ENCODE measurements at regions not wholly inside any gene's neighbourhood (a gene's known extent, or its start where the extent isn't known, plus 50 kb on each side); places are given as distances from the start of the nearest gene placed in this dataset.

DNA sequence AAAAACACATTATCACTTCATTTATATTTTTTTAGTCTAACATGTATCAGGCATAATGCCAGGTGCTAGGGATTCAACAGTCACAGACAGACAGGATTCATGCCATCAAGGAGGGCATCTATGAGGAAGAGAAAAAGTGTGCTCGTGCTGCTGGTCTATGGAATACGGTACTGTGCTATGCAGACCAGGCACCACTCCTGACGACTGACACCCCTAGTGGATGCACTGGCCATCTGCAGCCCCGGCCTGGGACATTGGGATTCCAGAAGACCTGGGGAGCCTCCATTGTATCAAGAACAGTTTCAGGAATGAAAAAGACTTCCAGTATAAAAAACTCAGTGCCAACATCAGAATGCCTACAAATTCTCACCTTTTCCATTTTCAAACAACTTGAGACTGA, 94.0 kb downstream of the KLF12 start:
- H3K36me3 Mint-ChIP-seq (ENCODE audit: low read depth): peaks cover 8% of the 10 kb centered on the region
- no peak overlapping the region for H3K27ac Mint-ChIP-seq
- no peaks in the 10 kb centered on the region for H3K27me3 Mint-ChIP-seq (ENCODE audit: low read depth)
- H3K4me3 Mint-ChIP-seq: no peak overlapping the region
- no peaks in the 10 kb centered on the region for H3K9me3 Mint-ChIP-seq
- peaks cover 55% of the 10 kb centered on the region for H3K4me1 Mint-ChIP-seq
- TF ChIP-seq, protein P1, sequence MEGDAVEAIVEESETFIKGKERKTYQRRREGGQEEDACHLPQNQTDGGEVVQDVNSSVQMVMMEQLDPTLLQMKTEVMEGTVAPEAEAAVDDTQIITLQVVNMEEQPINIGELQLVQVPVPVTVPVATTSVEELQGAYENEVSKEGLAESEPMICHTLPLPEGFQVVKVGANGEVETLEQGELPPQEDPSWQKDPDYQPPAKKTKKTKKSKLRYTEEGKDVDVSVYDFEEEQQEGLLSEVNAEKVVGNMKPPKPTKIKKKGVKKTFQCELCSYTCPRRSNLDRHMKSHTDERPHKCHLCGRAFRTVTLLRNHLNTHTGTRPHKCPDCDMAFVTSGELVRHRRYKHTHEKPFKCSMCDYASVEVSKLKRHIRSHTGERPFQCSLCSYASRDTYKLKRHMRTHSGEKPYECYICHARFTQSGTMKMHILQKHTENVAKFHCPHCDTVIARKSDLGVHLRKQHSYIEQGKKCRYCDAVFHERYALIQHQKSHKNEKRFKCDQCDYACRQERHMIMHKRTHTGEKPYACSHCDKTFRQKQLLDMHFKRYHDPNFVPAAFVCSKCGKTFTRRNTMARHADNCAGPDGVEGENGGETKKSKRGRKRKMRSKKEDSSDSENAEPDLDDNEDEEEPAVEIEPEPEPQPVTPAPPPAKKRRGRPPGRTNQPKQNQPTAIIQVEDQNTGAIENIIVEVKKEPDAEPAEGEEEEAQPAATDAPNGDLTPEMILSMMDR (IDR thresholded peaks at IDR 0.05; ENCODE audit: unreplicated experiment in 3 of 3): peak; percentile 23 to 50 (median 37)

GRCh38 chr13:74039667-74040066, 94.5 kb downstream of the KLF12 start:
- Mint-ChIP-seq H3K4me3 (no peak overlapping the region), H3K27ac (no peak overlapping the region), H3K9me3 (no peaks in the 10 kb centered on the region), H3K36me3 (ENCODE audit: low read depth) (peaks cover 6% of the 10 kb centered on the region), H3K27me3 (ENCODE audit: low read depth) (no peaks in the 10 kb centered on the region), H3K4me1 (peaks cover 53% of the 10 kb centered on the region)
- TF ChIP-seq, protein P1 (IDR thresholded peaks at IDR 0.05; ENCODE audit: unreplicated experiment in 3 of 3): no peak

- H3K9me3 Mint-ChIP-seq: no peaks in the 10 kb centered on the region
- H3K4me1 Mint-ChIP-seq: peaks cover 52% of the 10 kb centered on the region
- TF ChIP-seq, protein P1 (IDR thresholded peaks at IDR 0.05; ENCODE audit: unreplicated experiment in 3 of 3): no peak
- peaks cover 3% of the 10 kb centered on the region for H3K36me3 Mint-ChIP-seq (ENCODE audit: low read depth)
- no peak overlapping the region for H3K4me3 Mint-ChIP-seq
- H3K27me3 Mint-ChIP-seq (ENCODE audit: low read depth): no peaks in the 10 kb centered on the region
- no peak overlapping the region for H3K27ac Mint-ChIP-seq
These were observed 95.0 kb downstream of the KLF12 start for GRCh38 chr13:74039154-74039553.

DNA sequence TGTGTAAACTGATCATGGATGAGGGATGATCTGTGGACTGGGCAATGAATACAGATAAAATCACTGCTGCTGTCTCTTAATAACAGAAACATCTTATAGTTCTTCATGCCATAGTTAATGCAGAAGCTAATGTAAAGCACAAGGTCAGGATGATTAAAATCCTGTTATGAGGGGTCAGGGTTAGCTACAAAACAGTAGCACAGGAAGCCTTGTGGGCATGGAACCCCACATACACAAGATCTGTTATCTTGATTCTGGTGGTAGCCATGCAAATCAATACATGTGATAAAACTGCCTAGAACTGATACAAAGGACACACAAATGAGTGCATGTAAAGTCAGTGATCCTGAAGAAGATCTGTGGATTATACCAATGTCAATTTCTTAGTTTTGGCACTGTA, 96.4 kb downstream of the KLF12 start:
- Mint-ChIP-seq H3K4me1 (peaks cover 41% of the 10 kb centered on the region), H3K9me3 (no peaks in the 10 kb centered on the region), H3K27ac (no peak overlapping the region), H3K4me3 (no peak overlapping the region), H3K27me3 (ENCODE audit: low read depth) (no peaks in the 10 kb centered on the region), H3K36me3 (ENCODE audit: low read depth) (no peaks in the 10 kb centered on the region)
- TF ChIP-seq, protein P1 (IDR thresholded peaks at IDR 0.05; ENCODE audit: unreplicated experiment in 3 of 3): no peak

DNA sequence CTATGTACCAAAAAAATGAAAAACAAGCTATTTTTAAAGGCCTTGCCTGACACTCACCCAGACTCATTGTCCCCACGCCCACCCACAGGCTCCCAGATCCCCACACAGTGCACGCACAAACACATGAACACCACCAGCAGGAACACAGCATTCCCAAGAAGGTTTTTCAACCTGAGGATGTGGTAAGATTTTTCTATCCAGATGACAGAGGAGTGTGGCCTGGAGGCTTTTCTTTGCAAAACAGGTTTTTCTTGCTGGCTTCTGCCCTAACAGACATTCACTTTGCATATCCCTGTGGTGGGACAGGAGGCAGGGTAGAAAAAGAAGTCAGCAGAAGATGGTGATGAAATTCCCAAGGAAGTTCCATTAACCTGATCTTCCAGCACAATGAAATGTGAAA, 97.8 kb downstream of the KLF12 start:
- Mint-ChIP-seq H3K9me3 (no peaks in the 10 kb centered on the region), H3K27me3 (ENCODE audit: low read depth) (no peaks in the 10 kb centered on the region), H3K36me3 (ENCODE audit: low read depth) (no peaks in the 10 kb centered on the region), H3K4me3 (no peak overlapping the region), H3K4me1 (peaks cover 38% of the 10 kb centered on the region), H3K27ac (peak overlapping the region; percentile 42 to 58 (median 44))
- TF ChIP-seq, protein P1 (IDR thresholded peaks at IDR 0.05; ENCODE audit: unreplicated experiment in 3 of 3): no peak

GRCh38 chr13:74035896-74036295, 98.3 kb downstream of the KLF12 start:
- Mint-ChIP-seq H3K27ac (peak overlapping the region; percentile 42 to 58 (median 44)), H3K27me3 (ENCODE audit: low read depth) (no peaks in the 10 kb centered on the region), H3K4me1 (peaks cover 33% of the 10 kb centered on the region), H3K9me3 (no peaks in the 10 kb centered on the region), H3K36me3 (ENCODE audit: low read depth) (no peaks in the 10 kb centered on the region), H3K4me3 (no peak overlapping the region)
- TF ChIP-seq, protein P1 (IDR thresholded peaks at IDR 0.05; ENCODE audit: unreplicated experiment in 3 of 3): no peak

Measured in nephron (organoid).